Stimulated activated CD4-positive, alpha-beta T cell treated with anti-CD3 and anti-CD28 coated beads, Interleukin-15, amount 100 ng/mL, for 48 hours (primary cell): ENCODE measurements at regions not wholly inside any gene's neighbourhood (a gene's known extent, or its start where the extent isn't known, plus 50 kb on each side); places are given as distances from the start of the nearest gene placed in this dataset.

Source experiments
- DNase-seq, 2 donors: peaks; one replicate each; pipeline ENCODE4 v3.0.0-alpha.2; 2020; ENCODE audit warnings: low read depth in 2 of 2

DNA sequence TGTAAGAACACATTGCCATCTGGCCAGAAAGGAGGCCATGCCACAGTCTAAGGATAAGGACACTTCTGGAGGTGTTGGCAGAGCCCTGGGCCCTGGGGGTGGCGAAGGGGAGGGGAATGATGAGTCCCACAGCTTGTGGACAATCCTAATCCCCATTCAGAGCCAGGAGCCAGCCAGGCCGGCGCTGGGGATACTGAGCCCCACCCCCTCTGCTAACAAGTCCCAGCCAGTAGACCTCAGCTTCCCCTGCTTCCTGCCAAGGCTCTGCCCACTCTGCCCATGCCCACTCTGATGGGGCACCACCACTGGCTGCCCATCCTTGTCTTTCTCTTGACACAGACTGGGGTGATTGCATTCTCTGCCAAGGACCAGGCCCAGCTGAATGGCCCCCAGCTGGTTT, 71.9 kb downstream of the NAV1 start:
- DNase-seq, result no peak

DNA sequence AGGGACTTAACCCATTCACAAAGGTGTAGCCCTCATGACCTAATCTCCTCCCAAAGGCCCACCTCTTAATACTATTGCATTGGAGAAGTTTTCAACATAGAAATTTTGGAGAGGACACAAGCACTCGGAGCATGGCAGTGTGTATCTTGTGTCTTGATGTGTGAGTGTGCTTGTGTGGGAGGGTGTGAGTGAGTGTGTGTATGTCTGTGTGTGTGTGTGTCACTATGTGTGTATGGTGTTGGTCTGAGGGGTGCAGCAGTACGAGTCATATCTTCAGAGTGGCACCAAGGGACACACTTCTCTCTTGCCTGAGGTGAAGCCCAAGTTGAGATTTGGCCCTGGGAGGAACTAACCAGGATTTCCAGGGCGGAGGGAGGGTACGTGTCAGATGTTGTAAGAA, 73.7 kb downstream of the NAV1 start:
- DNase-seq, result no peak

DNA sequence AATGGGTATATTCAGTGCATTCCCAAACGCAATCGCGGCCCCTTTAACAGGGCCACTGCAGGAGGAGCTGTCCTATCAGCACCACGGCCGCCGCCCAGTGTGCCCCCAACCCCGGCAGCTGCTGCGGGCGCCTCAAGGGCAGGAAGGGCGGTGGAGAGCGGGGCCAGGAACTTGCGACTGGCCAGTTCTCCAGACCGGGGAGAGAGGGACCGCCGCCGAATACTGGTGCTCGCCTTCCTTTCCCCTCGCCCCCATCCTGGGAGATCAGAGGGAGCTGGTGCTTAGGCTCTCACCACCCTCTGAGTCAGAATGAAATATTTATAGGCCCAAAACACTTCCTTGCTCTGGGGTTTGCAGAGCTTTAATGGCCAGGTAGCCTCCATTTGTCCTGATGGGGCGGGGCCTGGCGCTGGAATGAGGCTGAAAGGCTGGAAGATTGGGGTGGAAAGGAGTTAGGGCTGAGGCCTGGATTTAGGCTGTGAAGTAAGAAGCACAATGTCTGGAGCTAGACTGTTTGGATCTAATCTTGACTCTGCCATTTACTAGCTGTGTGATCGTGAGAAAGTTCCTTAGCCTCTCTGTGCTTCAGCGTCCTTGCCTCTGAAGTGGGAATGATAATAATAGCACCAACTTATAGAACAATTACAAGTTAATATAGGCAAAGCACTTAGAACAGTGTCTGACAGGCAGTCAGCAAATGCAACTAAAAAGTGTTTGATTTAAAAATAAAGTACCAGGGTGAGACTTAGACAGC, 75.5 kb downstream of the NAV1 start:
- no peak for DNase-seq

DNA sequence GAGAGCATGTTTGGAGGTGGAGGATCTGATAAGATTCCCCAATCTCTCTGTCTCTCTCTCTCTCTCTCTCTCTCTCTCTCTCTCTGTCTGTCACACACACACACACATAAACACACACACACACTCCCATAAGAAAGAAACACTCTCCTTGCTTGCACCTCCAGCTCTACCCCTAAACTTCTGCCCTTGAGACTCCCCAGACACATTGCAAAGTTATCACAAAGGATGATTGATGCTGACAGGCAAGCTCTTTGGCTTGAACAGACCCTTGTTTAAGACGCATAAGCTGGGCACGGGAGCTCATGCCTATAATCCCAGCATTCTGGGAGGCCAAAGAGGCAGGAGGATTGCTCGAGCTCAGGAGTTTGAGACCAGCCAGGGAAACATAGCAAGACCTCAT, 78.2 kb downstream of the NAV1 start:
- DNase-seq, result no peak

DNA sequence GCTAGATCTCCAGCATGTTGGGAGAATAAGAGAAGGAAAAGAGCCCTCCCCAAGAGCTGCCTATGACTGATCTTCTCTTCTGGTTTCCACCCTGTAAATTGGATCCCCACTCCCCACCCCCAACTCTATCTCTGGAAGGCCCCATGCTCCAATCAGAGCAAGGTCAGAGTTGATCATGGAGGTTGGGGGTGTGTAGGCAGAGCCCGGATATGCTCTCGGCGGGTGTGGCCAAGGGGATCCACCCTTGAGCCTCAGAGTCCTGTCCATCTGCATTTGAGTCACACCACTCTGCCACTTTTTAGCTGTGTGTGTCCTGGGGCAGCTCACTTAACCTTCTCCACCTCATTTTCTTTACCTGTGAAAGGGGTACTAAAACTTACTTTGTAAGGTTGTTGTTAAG, 79.5 kb downstream of the NAV1 start:
- no peak for DNase-seq

DNA sequence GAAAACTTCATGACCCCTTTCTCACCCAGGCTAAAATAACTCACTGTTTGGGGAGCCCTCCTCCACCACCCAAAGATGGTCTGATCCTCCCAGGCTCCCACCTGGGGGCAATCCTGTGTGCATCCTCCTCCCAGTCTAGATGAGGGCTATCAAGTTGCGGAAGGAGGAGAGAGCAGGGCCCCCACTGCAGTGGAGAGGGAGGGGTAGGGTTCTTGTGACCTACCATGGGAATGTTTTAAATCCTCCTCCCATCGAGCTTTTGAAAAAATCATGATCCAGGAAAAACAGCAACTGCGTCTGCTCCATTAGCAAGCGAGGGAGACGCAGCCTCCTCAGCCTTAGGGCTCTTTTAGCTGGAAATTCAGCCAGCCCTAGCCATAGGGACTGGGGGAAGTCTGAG, 80.0 kb downstream of the NAV1 start:
- DNase-seq, result no peak

DNA sequence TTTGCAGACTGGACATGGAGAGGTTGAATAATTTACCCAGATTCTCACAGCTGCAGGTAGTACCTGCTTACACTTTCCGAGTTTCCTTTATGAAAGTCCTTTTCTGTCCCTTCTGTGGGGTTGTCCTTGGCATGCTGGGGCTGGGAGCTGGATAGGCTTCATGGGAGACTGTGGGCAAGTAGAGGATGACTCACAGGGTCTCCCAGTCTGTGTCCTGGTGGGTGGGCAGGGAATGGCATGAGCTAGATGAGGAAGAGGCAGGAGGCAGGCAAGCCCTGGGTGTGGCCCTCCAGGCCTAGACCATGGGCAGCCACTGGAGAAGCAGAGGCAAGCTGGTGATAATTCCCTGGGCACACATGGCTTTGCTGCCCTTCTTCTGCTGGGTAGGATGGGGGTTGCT, 80.6 kb downstream of the NAV1 start:
- no peak for DNase-seq

DNA sequence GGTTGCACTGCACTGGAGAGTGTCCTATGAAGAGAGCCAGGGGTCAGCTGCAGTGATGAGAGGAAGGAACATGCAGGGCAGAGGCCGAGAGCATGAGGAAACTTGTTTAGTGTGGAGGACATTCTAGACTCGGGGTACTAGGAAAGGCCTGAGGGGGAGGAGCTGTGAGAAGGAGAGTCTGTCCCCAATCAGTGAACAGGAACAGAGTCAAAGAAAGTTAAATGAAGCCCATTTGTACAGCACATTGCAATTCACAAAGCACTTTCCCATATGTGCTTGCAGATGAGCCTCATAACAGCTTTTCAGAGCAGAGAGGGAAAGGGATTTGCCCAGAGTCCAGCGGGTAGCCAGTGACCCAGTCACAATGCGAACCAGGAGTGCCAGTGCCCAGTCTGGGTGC, 83.4 kb downstream of the NAV1 start:
- DNase-seq, result no peak

DNA sequence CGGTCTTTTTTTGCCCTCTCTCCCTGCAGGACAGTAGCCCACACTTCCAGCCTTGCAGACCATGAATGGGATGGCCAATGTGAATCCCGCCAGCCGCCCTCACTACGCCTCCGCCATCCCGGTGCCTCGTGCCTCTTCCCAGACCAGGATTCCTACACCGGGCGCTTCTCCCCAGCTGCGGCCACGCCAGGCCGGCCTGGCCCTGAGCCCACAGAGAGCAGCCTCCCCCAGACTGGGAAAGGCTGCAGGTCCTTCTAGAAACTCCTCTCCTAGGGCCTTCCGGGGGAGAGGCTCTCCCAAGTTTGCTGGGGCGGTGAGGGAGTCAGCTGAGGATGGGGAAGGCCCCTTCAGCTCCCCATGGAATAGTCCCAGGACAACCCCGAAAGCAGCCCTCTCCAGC, 83.9 kb downstream of the NAV1 start:
- DNase-seq, result no peak

DNA sequence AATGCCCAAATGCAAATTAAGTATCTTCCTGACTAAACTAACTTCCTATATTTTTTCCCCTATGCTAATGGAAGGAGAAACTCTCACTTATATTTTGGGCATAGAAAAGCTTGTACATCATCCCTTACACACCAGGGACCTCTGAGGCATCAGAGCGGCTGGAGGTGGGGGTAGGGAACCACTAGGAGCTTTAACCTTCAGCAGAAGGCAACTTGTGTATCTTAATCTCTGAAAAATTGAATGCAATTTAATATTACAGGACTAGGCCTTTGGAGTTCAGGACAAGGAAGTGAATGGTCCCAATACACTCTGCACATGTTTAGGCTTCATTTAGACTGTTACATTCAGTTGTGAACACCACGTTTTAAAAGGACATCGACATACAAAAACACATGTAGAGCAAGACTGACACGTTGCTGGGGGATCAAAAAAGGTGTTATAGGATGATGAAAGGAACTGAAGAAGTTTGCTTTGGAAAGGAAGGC, 85.9 kb downstream of the NAV1 start:
- no peak for DNase-seq

DNA sequence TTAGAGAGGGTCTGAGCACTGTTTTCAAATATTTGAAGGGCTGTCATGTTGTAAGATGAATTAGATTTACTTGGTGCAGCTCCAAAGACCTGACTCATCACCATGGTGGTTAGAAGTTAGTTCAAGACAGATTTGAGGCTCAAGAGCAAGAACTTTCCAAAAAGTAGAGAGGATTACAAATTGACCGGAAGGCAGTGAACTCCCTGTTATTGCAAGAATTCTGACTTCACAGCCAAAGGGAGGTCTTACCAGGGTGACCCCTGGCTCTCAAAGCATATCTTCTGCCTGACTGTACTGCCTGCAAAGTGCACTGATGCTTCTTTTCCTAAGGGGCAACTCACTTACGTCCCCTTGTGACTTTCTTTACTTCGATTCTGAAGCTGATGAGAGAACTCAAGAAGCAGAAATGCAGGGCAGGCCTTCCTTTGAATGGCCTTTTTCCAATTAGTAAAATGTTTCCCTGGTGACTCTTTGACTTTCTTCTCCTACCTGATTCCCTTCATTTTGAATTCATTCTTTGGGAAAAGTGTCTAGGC, 86.4 kb downstream of the NAV1 start:
- DNase-seq, result no peak

DNA sequence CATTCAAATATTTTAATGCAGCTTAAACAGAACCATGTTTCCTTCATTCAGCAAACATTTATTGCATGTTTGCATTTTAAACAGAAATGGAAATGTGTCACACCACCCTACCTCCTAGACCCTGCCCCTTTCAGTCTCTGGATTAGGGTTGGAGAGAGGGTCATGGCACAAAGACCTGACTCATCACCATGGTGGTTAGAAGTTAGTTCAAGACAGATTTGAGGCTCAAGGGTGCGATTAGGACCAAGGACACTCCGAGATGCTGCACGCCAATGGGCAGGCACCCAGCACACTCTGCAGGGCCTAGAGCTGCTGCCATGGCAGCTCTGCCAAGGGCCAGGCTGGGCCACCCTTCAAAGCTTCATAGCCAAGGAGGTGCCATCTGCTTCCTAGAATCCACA, 86.9 kb downstream of the NAV1 start:
- DNase-seq, result no peak

DNA sequence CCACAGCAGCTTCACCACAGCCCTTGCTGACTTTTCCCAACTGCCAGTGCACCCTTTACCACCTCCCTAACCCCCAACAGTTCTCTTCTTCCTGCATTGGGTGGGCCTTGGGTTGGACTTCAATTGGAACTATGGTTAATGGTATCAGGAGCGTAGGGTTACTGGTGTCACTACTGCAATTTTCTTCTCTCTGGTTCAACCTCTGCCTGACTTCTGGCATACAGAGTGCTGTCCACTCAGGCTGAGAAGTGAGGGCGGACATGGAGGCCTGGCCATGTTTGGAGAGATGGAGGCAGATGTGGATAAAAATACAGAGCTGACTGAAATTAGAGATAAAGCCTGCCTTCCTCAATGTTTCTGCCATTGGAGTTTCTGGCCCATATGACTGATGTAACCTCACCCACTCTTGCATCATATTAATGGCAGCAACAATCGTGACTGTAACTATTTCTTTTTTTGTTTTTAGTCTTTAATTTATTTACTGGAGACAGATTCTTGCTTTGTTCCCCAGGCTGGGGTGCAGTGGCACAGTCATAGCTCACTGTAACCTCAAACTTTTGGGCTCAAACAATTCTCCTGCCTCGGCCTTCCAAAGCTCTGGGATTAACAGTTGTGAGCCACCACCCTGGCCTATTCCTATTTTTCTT, 87.8 kb downstream of the NAV1 start:
- no peak for DNase-seq

DNA sequence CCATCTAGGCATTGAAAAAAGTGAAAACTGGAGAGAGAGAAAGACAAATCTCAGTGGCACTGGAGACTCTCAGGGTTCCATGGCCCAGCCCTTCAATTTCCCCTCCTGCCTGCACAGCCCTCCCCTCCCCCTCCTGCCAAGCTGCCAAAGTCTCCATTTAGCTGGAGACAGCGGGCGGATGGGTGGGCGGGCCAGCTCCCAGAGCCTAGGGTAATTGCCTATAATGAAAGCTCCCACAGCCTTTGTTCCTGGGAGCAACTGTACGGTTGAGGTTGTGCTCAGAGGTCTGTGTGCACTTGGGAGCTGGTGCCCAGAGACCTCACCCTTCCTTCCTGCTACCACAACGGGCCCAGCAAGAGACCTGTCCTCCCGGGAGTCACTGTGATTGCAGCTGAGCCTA, 89.6 kb downstream of the NAV1 start:
- DNase-seq, result no peak

DNA sequence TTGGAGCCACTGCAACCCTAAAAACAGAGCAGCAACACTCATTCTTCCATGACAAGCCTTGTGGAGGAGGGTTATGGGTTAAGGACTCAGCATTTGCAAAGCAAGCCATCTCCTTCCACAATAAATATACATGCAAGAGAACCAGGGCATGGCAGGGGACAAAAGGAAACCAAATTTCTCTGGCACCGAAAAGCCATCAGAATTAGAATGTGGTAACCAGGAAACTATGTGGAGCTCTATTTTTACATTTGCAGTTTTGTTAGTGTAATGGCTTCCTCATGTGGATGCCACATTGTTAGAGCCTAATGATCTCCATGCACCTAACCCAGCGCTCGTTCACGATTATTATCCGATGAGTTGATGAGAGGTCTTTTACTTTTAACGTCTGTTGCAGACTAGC, 91.7 kb downstream of the NAV1 start:
- no peak for DNase-seq

DNA sequence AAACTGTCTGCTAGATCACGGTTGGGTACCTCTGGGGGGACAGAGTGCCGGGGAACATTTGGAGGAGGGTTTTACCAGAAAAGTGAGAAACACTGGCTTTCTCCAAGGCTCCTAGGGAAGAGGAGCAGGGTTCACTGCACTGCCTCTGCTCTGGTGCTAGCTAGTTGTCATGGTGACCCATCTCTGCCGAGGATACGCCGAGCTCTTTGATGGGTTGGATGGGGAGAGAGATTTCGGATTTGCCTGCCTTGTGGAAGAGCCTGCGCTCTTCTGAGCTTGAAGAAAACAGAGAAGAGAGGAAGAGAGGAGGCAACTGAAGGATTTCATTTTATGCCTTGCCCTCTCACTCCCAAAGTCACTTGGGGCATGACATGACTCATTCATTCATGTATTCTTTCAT, 92.1 kb downstream of the NAV1 start:
- no peak for DNase-seq

DNA sequence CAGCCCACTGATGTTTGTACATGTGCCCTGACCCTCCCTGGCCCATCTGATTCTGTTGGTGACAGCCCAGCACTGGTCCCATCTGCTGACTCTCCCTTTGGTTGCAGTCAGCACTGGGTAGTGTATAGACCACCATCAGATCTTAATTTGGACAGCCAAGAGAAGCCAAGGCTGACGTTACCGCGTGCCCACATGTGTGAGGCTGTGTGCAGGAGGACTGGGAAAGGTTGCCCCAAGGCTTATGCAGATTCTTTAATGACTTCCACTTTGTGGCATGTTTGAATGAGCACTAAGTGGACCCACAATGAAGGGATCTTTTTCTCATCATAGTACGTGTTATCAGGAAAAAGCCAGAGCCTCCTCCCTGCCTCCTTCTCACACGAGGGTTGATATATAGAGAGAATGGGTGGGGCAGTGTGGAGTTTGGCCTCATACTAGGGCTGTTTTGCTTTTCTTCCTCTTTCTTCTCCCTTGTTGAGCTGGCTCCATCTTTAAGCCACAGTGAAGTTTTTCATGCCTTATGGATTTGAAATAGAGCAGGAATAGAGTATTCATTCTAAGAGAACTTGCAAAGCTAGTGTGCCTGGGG, 93.5 kb downstream of the NAV1 start:
- DNase-seq, result no peak

DNA sequence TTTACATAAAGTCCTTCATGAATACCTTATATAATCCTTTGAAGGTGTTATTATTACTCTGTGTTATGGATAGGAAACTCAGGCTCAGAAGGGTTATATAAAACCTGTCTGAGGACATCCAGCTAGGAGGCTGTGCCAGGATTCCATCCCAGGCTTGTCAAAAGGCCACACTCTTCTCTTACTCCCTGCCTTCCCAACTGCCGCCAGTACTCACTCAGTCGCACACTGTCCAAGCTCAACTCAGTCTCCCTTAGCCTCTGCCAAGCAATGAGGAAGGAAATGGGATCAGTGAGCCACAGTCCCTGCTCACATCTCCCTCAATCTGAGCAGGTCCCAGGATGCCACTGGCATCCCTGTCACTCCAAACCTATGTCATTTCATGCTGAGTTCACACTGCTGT, 94.4 kb downstream of the NAV1 start:
- DNase-seq, result no peak

DNA sequence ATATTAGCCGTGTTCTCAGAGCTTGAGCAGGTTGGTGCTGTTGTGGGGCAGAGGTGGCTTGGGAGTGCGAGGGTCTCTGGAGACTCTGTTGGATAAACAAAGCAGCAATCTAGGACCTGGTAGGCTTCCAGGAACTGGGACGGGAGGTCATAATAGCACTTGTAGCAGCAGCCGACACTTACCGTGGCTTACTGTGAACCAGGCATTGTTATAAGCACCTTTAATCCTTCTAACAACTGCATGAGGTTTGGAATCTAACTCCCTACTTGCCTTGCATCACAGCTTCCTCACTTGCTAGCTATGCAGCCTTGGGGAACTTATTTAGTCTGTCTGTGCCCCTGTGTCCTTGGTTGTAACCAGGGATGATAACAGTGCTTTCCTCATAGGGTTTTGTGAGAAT, 94.9 kb downstream of the NAV1 start:
- DNase-seq, result no peak

DNA sequence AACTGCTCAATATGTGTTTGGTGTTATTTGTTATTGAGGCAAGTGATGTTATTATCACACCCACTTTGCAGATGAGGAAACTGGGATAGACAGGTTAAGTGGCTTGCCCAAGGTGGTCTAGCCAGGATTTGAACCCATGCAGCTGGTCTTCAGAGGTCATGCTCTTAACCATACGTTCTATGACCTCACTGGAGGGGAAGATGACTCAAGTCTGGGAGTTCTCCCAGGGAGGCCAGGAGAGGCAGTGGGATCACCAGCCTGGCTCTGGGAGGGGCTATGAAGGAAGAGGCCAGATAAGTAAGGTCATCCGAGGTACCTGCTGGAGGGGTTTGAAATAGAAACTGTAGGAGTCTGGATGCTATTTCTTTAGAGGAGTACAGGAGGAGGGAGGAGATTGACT, 95.3 kb downstream of the NAV1 start:
- no peak for DNase-seq

DNA sequence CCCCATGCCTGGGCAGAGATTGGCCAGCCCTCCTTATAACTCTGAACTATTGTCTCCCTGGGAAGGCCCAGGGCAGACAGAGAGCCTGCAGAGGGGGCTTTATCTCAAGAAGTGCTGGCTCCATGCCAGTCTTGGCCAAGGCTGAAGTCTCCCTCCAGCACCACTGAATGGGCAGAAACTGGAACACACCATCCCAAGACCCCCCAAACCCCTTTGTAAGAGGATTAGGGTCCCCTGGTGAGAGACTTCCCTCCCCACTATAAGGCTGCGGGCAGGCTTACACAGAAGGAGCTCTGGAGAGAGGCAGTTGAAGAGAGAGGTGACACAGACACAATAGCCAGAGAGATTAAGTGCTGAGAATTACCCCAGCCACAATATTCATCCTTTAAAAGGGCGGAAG, 97.2 kb downstream of the NAV1 start:
- DNase-seq, result no peak

DNA sequence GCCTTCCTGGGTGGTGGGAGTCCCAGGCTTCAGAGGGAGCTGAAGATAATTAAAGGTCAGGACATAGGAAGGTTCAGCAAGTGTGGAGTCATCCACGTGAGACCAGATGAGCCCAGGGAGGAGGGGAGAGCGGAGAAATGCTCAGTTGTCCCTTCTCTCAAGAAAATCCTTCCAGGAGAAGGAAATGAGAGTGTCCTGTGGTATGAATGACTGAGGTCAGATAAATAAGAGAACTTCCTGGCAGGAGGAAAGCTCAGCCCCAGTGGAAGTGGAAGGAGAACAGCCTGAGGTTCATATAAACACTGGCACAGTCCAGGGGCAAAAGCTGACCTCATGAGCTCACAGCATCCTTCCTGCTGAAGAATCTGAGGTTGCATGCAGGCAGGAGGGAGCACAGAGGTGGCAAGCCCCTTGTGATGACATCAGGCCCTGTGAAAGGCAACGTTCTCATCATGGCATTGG, 97.6 kb downstream of the NAV1 start:
- no peak for DNase-seq
